Bone marrow (tissue), 2 donors: ENCODE measurements at regions not wholly inside any gene's neighbourhood (a gene's known extent, or its start where the extent isn't known, plus 50 kb on each side); places are given as distances from the start of the nearest gene placed in this dataset.
"Not testable (repeated sequence)": the region's sequence is repeated elsewhere in the genome, so short reads cannot be mapped to it uniquely, and the experiment has no call there.

Experiments used
- DNase-seq, 2 donors: peaks; one replicate each; lab custom pipeline; 2025; lab: John Stamatoyannopoulos, UW

DNA sequence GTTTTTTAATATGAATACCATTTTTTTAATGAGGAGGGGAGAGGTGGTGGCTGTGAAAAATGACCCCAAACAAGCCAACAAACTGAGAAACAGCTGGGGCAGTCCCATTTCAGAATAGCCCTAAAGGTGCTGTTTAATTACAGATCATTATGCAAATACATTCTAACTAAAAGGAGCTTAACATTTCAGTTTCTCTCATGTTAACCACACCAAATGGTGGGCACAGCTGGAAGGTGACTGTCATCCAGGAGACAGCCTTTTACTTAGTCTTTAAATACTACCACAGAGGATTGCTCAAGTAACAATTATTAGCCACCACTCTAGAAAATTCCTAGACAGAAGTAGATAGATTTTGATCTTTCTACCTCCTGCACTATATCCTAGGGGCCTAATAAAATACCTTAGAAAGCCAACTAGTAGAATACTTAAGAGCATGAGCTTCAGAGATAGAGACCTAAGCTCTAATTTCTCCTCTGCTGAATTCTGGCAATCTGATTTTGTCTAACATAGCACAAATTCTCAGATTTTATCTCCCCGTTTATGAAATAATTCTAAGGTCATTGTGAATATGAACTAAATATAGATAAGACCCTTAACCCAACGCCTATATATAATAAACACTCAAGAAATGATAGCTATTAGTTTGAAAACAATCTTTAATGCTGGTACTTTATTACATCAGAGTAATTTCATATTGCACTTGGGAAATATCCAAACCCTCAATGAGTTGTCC is 615.1 kb upstream of the NRSN1 start:
- DNase-seq: no peak

DNA sequence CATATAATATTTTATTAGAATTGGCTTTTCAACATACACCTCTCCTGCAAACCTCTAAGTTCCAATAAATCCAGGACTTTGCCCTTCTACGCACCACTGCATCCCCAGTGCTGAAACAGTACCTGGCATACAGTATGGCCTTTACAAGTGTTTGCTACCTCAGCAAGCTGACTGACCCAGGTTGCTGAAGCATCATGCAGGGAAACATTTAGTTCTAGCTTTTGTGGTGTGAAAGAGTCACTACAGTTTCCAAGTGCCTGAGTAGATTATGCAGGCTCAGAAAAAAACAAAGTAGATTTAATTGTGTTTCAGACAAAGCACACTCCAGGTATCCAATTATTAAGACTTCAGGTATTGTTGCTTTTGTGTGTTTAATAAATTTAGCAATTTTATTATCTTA is 614.2 kb upstream of the NRSN1 start:
- DNase-seq: no peak

DNA sequence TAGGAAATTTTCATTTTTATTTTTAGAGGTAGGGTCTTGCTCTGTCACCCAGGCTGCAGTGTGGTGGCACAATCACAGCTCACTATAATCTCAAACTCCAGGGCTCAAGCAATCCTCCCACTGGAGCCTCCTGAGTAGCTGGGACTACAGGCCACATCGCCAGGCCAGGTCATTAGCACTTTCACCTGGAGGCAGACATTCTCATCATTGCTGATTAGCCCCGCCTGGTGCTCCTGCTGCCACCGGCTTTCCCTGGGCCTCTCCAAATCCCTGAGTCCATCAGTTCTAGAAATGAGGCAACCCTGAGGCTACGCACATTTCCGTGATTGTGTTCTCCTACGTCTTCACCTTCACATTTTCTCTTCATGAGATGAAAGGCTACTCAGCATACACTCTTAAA is 607.7 kb upstream of the NRSN1 start:
- DNase-seq: no peak

DNA sequence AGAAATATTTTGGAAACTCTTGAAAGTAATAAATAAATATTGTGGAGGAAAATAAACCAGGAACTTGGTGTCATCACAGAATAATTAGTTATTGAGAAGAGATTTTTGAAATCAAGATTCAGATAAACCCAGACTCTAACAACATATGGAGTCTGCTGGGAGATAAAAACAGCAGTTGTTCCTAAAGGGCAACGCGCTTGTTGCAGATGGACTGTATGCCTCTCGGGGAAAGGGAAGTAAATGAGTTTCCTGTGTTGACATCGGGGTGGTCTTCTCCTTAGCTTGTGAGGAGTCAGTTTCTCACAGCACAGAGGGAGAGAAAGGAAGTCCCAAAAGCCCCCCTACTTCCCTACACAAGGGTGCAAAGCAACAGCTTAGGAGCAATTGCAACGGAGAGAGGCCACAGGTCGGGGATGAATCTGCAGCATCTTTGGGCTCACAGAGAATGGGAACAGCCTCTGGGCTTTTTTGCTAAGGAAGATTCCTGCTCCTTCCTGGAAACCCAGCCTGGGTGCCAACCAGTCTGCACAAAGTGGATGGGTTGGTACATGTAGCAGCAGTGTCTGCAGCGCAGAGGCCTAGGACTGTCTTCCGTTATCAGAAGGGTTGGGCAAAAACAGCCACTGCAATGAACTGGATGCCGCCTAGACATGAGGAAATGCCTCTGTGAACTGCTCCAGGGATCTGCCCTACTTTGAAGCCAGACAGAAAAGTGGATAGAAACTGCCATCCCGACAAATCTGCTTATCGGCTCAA is 603.0 kb upstream of the NRSN1 start:
- no peak for DNase-seq

DNA sequence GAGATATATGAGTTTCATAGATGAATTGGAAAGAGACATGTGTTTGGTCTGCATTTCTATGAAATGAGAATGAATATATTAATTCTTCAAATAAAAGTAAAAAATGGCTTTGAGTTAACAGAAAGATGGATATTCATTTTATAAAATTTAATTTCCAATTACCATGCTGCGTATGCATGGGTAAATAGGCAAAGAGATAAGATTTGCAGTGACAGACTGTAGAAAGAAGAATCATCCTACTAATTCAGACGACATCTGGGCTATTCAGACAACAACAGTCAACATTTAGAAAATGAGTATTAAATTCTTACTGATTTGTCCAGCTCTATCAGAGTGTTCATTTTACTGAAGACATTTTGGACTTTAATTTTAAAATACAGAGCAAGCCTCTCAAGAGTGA is 602.2 kb upstream of the NRSN1 start:
- no peak for DNase-seq

DNA sequence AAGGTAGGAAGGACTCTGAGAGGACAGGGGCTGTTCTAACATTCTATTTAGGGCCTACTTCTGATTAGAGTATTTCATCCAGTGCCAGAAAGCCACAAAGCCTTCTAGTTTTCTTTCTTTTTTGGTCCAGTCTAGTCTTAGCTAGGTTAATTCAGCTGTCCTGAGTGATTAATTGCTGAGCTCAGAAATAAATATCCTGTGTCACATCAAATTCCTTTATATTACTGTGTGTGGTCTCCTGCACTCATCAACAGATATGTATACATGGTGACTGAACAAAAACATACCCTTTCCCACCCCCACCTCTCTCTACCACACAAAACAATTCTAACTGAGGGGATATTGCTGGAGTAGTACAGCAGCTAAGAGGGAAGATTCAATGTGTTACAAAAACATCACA is 601.5 kb upstream of the NRSN1 start:
- DNase-seq: no peak

DNA sequence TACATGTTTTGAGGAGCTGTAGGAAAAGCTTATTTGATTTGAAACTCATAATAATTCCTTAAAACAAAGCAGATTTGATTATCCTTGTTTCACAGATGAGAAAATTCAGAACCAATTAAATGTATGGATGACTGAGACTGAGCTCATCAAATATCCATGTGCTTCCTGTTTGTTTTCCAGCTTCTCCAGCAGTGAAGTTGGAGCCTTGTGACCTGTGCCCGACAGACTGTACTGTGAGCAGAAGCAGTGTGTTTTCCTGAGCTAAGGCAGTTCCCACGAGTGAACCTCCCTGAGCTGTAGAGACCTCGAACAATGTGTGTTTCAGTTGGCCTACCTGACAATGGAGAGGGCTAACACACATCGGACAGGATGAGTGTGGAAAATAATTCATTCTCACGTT is 599.5 kb upstream of the NRSN1 start:
- DNase-seq: no peak

DNA sequence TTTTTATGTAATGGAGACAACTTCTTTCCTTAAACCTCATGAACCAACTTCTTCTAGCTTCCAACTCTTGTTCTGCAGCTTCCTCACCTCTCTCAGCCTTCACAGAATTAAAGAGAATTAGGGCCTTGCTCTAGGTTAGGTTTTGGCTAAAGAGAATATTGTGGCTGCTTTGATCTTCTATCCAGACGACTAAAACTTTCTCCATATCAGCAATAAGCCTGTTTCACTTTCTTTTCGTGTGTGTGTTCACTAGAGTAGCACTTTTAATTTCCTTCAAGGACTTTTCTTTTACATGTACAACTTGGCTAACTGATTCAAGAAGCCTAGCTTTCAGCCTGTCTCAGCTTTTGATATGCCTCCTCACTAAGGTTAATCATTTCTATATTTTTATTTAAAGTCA is 596.1 kb upstream of the NRSN1 start:
- DNase-seq: no peak

DNA sequence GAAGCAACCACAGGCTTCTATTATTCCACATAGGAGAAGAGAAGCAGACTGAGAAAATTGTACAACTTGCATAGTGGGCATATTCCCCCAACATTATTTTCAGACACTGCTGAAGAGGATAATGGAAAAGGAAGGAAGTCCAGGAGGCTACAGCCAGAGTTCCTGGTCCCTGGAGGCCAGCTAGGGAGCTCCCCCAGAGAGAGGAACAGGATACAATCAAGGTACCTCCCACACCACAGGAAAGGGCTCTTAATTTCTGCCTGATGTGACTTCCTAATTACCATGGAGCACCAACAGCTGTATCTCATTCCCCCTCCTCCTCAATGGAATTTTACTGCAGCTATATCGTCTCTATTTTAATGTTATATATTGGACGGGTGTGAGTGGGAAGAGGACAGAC is 594.3 kb upstream of the NRSN1 start:
- DNase-seq: no peak

DNA sequence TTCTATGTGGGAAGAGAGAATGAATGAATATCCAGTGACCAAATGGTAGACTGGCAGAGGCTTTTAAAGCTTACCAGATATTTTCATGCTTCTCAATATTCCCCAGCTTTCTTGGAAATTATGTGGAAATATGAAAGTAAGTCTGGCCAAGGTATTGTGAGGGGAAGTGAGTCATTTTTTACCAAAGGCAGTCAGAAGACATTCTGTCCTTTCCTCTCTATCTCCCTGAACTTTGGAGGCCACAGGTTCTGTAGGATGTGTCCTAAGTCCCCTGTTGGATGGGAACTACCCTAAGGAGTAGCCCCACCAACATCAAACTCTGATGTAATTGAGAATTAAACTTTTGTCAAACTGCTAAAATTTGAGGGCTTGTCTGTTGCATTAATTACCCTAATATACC is 593.8 kb upstream of the NRSN1 start:
- no peak for DNase-seq

DNA sequence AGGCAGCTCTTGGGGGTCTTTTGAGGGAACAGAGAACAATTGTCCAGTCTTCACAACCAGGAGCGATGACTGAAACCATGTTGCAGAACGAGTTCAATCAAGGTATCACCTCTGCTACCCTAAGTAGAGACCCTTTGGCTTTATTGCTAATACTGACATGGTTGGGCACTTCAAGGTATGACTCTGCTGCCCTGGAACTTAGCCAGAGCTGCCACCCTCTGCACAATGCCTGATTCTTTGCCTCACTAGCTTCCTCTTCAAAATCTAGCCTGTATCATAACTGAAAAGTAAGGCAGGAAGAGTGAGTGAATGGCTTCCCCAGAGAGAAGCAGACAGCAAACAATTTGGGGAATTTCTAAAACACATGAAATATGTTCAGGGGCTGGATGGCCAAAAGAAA is 592.7 kb upstream of the NRSN1 start:
- DNase-seq: no peak

DNA sequence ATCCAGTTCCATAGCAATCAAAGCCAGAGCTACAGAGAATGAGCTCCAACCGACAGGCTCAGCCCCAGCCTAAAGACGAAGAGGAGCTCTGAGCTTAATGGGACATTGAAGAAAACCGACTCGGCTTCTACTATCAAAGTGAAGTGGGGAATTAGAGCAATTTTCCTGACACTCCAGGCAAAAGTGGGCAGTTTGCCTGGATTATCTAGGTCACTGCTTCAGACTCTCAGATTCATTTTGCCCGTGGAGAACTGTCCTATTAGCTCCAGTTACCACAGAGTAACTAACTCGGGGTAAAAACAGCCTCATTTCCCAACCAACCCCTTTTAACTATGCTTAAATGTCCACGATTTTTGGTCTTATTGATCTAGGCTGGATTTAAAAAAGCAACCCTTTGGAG is 592.1 kb upstream of the NRSN1 start:
- no peak for DNase-seq

DNA sequence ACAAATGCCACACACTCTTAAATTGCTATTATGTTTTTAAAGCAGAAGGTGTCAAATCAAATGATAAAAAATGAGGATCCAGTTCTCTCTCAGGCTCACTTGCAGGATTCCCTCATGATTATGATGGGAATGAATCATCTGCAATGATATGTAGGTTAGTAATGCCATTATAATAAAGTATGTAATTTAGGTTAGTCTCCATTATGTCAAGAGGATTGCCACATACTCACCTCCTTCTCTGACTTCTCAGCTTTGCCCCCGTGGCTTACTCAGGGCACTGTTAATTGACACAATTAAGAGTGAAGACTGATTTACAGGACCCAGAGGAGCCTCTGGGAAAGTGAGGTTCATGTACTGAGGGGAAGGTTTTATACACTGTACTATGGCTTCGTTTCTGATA is 591.7 kb upstream of the NRSN1 start:
- no peak for DNase-seq

DNA sequence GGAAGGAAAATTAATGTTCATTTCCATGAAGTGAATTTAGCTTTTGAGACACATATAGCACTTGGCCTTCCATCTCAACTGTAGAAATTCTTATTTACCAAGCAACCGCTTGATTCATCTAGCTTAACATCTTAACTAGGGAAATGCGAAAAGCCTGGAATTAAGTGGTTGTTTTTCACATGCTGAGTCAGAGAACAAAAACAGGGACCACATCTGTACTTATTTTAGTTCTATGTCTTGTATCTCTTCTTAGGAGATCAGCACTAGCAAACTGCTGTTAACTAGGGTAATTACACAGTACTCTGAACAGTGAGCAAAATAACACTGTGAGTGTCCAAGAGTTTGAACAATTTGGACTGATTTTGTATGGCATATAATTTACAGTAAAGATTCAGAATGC is 590.9 kb upstream of the NRSN1 start:
- DNase-seq: no peak

DNA sequence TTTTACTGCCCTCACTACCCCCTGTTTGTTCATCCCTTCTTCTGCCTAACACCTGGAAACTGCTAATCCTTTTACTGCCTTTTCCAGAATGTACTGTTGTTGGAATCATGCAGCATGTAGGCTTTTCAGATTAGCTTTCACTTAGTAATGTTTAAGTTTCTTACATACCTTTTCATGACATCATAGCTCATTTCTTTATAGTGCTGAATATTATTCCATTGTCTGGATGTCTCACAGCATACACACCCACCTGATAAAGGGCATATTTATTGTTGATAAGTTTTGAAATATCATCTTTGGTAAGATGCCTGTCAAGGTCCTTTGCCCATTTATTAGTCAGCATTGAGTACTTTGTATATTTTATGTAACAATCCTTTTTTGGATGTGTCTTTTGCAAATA is 588.2 kb upstream of the NRSN1 start:
- no peak for DNase-seq

DNA sequence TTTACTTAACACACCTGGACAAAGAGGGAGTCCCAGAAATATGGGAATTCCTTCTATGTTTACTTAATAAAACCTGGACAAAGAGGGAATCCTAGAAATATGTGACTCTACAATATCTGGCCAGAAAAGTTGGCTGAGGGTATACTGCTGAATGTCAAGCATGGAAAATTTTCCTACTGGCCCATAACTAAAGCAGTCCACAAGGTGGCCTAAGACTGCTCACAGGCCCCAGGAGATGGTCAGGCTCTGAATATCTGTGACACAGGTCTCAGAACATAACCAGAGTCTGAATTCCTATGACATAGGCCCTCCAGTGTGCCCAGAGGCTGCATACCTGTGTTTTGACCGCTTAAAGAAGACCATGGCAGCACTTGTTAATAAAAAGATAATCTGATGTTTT is 578.2 kb upstream of the NRSN1 start:
- DNase-seq: no peak

DNA sequence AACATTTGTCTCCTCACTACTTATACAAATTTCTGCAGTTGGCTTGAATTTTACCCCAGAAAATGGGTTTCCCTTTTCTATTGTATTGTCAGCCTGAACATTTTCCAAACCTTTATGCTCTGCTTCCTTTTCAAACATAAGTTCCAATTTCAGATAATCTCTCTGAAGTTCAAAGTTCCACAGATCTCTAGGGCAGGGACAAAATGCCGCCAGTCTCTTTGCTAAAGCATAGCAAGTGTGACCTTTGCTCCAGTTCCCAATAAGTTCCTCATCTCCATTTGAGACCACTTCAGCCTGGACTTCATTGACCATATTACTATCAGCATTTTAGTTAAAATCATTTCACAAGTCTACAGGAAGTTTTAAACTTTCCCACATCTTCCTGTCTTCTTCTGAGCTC is 571.1 kb upstream of the NRSN1 start:
- not testable (repeated sequence) for DNase-seq

DNA sequence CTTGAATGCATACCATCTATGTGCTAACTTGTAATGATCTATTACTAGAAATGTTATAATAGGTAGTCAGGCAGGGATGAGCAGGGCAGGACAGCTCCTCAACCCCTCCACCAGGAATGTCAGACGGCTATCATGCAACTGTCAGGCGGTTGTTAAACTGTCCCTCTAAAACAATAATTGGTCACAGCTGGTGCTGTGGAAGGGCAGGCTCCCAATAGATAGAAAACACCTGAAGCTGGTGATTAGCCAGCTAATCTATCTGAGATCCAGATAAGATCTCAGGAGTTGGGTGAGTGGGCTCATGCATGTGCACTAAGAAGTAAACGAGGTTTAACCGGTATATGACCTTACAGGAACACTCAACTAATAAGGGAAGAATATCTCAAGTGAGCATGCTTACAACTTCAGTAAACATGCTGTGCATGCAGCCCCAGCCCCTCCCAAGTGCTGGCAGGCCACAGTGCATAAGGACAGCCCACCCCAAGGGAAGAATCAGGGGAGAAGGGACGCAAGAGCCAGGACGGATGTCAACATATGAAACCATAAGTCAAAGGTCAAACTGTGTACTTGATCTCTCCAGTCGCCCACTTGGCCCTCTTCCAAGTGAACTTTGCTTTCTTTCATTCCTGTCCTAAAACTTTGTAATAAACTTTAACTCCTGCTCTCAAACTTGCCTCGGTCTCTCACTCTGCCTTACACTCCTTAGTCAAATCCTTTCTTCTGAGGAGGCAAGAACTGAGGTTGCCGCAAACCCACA is 566.2 kb upstream of the NRSN1 start:
- no peak for DNase-seq

DNA sequence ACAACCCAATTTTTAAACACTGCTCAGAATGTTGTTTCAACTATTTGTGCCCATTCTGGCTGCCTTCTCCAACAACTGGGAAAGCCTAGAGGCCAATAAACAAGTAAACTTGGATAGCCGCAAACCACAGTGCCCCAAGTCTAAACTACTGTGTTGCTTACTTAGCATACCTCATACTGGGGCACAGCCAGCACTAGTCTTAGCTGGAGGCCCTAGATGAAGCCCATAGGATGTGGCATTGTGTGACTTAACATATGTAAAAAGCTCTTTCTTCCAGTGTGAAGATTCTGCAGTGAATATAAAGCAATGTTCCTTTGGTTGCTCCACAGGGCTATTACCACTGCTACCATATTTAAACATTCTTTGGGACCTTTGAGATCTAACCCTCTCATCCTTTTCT is 564.3 kb upstream of the NRSN1 start:
- no peak for DNase-seq

DNA sequence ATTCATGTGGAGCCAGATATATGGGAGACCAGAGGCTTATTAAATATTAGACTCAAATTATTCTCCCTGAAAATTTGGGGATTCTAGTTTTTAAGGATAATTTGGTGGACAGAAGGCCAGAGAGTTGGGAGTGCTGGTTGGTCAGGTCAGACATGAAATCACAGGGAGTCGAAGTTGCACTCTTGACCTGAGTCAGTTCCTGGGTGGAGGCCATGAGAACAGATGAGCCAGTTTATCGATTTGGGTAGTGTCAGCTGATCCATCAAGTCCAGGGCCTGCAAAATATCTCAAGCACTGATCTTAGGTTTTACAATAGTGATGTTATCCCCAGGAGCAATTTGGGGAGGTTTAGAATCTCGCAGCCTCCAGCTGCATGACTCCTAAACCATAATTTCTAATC is 563.5 kb upstream of the NRSN1 start:
- no peak for DNase-seq

DNA sequence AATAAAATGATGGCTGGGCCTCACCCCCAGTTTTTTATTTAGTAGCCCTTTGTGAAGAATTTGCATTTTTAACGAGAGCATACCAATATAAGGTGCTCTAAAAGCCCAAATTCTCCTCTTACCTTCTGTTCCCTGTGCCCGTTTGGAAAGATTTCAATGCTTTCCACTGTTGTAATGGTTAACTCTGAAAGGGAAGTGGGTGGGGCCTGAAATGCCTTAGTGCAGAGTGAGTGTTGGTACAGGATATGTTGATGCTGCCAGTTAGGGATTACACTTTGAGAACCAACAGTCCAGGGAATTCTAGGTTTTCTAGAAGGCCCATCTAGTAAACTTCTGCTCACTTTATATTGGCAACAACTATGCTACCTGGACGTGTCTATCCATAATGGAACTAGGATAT is 562.7 kb upstream of the NRSN1 start:
- no peak for DNase-seq

DNA sequence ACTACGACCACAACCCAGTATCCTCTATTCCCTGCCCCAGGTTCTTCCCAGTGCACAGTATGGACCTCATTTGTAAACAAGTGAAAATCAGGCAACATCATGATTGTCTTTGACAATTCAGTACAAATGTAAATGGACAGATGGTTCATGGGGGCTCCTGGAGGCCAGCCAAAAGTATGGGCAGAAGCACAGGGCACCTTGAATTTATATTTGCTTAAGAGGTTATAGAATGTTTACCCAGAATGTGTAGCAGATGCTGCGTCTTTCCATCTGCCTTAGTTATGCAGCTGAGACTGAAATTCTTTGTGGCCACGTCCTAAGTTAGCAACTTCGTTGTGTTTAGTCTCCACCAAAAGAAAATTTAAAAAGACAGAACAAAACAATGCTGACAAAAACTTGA is 559.6 kb upstream of the NRSN1 start:
- no peak for DNase-seq

DNA sequence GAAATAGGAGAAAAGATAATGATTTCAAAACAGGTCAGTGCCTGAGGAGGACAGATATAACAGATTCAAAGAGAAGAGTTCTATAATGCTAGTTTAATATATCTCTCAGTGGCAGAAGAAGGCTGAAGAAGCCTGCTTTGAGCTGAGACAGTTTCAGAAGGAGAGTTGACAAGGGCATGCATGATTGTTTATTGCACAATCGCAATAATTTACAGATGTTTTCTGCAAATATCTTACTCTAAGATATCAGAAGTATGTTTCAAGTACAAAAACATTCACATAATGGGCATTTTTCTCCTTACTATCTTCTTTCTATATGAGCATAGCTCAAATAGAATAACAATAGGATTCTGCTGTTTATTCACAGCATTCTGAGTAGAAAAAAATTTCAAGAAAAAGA is 557.7 kb upstream of the NRSN1 start:
- no peak for DNase-seq
